GM12878 (cell line): ENCODE measurements at regions not wholly inside any gene's neighbourhood (a gene's known extent, or its start where the extent isn't known, plus 50 kb on each side); places are given as distances from the start of the nearest gene placed in this dataset.

Experiments
- ATAC-seq: fragments of 200-7000 bp; cut with Tn5 transposase; 3 replicates; pipeline ENCODE4 v1.9.1; 2020; ENCODE audit warnings: mild to moderate bottlenecking, moderate library complexity
- BruUV-seq: library from RNA; stranded (reverse); fragments of 400-500 nt; replicated peaks from 2 replicates; lab custom pipeline; 2021; lab: Mats Ljungman, UMichigan
- CTCF ChIA-PET: fragments of 300-600 bp; sonication (Branson Sonifier 250); formaldehyde crosslinking; extraction: SDS; loops from one replicate; lab custom pipeline; 2021; ENCODE audit warnings: inconsistent platforms; lab: Yijun Ruan, JAX
- POLR2A ChIA-PET: fragments of 350-600 bp; formaldehyde crosslinking; extraction: SDS; loops from one replicate; lab custom pipeline; 2021; ENCODE audit warnings: inconsistent platforms; lab: Charles Lee
- RAD21 ChIA-PET: fragments of 300-600 bp; sonication (Branson Sonifier 250); formaldehyde crosslinking; loops from one replicate; lab custom pipeline; 2023; ENCODE audit warnings: antibody characterized with exemption; ENCODE audit not compliant: unreplicated experiment; lab: Charles Lee
- SMC1A ChIA-PET: fragments of 300-600 bp; sonication (Branson Sonifier 250); formaldehyde crosslinking; loops from one replicate; lab custom pipeline; 2023; ENCODE audit not compliant: unreplicated experiment, uncharacterized antibody; lab: Charles Lee
- DNase-seq: peaks from one replicate; pipeline ENCODE4 v3.0.0-alpha.2; 2011; ENCODE audit warnings: low read depth, low spot score
- FAIRE-seq: peaks from 3 replicates; lab custom pipeline; 2011; peaks lifted over from hg19 to GRCh38; lab: Jason Lieb, UNC
- H2AFZ ChIP-seq: 2 replicates; pipeline ENCODE4 v1.6.0; 2011; ENCODE audit warnings: low read depth, low read length, control low read depth; ENCODE audit not compliant: control insufficient read depth
- H3K27ac ChIP-seq: 2 replicates; pipeline ENCODE4 v1.5.1; 2011; ENCODE audit warnings: control low read depth; ENCODE audit not compliant: control insufficient read depth, insufficient read depth
- H3K27me3 ChIP-seq, 2 experiments: replicated peaks in 1 of 2; 2 replicates each; pipeline versions ENCODE4 v1.6.0 to v1.6.1; 2011; ENCODE audit warnings: low read length in 1 of 2; ENCODE audit not compliant: control insufficient read depth in 2 of 2, insufficient read depth in 2 of 2
- H3K36me3 ChIP-seq, 2 experiments: 2 replicates each; pipeline ENCODE4 v1.5.1; 2011; ENCODE audit warnings: low read length in 1 of 2; ENCODE audit not compliant: control insufficient read depth in 2 of 2, insufficient read depth in 2 of 2
- H3K4me1 ChIP-seq: 2 replicates; pipeline ENCODE4 v1.6.1; 2011; ENCODE audit warnings: mild to moderate bottlenecking, low read length, moderate library complexity, mixed read lengths; ENCODE audit not compliant: control insufficient read depth, insufficient read depth
- H3K4me2 ChIP-seq: 2 replicates; pipeline ENCODE4 v1.6.0; 2011; ENCODE audit warnings: control low read depth; ENCODE audit not compliant: control insufficient read depth, insufficient read depth
- H3K4me3 ChIP-seq: fragments of 200-600 bp; sonication (generic); 2 replicates; pipeline ENCODE4 v1.5.1; 2016
- H3K79me2 ChIP-seq: 2 replicates; pipeline ENCODE4 v1.6.0; 2011; ENCODE audit warnings: low read length; ENCODE audit not compliant: control insufficient read depth, insufficient read depth
- H3K9ac ChIP-seq: 2 replicates; pipeline ENCODE4 v1.8.0; 2011; ENCODE audit warnings: low read length, control low read depth, mixed read lengths; ENCODE audit not compliant: control insufficient read depth, insufficient read depth
- H3K9me3 ChIP-seq: replicated peaks from 3 replicates; pipeline ENCODE4 v1.5.1; 2011; ENCODE audit warnings: mild to moderate bottlenecking, low read length; ENCODE audit not compliant: control insufficient read depth, insufficient read depth
- H4K20me1 ChIP-seq: 2 replicates; pipeline ENCODE4 v1.6.0; 2011; ENCODE audit not compliant: control insufficient read depth, insufficient read depth
- DPF2 ChIP-seq: fragments of 450-650 bp; IDR thresholded peaks from 2 replicates; pipeline ENCODE4 v1.6.1; 2017; ENCODE audit warnings: mild to moderate bottlenecking
- EED ChIP-seq: sonication (generic); IDR thresholded peaks from 2 replicates; pipeline ENCODE4 v1.6.1; 2016; ENCODE audit warnings: antibody characterized with exemption, low read depth
- HCFC1 ChIP-seq: fragments of 150-350 bp; IDR thresholded peaks from 2 replicates; pipeline ENCODE4 v1.6.1; 2014; ENCODE audit warnings: low read length
- IKZF2 ChIP-seq, 2 experiments: fragments of 450-650 bp; IDR thresholded peaks; 2 replicates each; pipeline ENCODE4 v1.6.1; 2017; ENCODE audit warnings: mild to moderate bottlenecking in 2 of 2, moderate library complexity in 2 of 2
- KLF5 ChIP-seq: fragments of 450-650 bp; IDR thresholded peaks from 2 replicates; pipeline ENCODE4 v1.6.1; 2014; ENCODE audit warnings: mild to moderate bottlenecking; ENCODE audit not compliant: partially characterized antibody
- PAX8 ChIP-seq: fragments of 450-650 bp; IDR thresholded peaks from 2 replicates; pipeline ENCODE4 v1.6.1; 2017; ENCODE audit warnings: mild to moderate bottlenecking, moderate library complexity
- SREBF2 ChIP-seq: IDR thresholded peaks from 2 replicates; pipeline ENCODE4 v1.6.1; 2012; ENCODE audit warnings: mild to moderate bottlenecking, low read length
- YBX1 ChIP-seq: fragments of 450-650 bp; IDR thresholded peaks from 2 replicates; pipeline ENCODE4 v1.6.1; 2016; ENCODE audit warnings: antibody characterized with exemption
- YY1 ChIP-seq: IDR thresholded peaks from 2 replicates; pipeline ENCODE4 v1.6.1; 2011; ENCODE audit warnings: low read depth, mild to moderate bottlenecking, low read length
- ZNF217 ChIP-seq: fragments of 450-650 bp; IDR thresholded peaks from 2 replicates; pipeline ENCODE4 v1.6.1; 2017; ENCODE audit warnings: antibody characterized with exemption, mild to moderate bottlenecking
- ZZZ3 ChIP-seq: IDR thresholded peaks from 2 replicates; pipeline ENCODE4 v1.6.1; 2011; ENCODE audit warnings: low read depth; ENCODE audit not compliant: control insufficient read depth, insufficient read length
- WGBS: methylation state at CpG from one replicate; pipeline ENCODE4 v1.1.6; 2016; ENCODE audit warnings: low lambda C conversion rate; ENCODE audit not compliant: insufficient replicate concordance, insufficient coverage; ENCODE audit errors: missing lambda C conversion rate; 5-methylcytosine and 5-hydroxymethylcytosine counted together
- in situ Hi-C: fragments of 300-500 bp; cut with MboI; formaldehyde crosslinking; loops from 9 replicates; pipeline ENCODE4 v1.14.3; 2018; ENCODE audit warnings: mixed read lengths
- intact Hi-C: fragments of 100-400 bp; cut with micrococcal nuclease; formaldehyde crosslinking; loops from one replicate; pipeline ENCODE4 v1.14.2; 2022; ENCODE audit not compliant: unreplicated experiment
- TF ChIP-seq, protein P1 (sequence below): fragments of 450-650 bp; conservative IDR thresholded peaks from 2 replicates; pipeline ENCODE4 v1.6.1; 2017; ENCODE audit warnings: mild to moderate bottlenecking, moderate library complexity
- TF ChIP-seq, protein P2 (sequence below): IDR thresholded peaks from 2 replicates; pipeline ENCODE4 v1.6.1; 2012; ENCODE audit warnings: mild to moderate bottlenecking, low read depth, low read length
- TF ChIP-seq, protein P3 (sequence below): IDR thresholded peaks from 2 replicates; pipeline ENCODE4 v1.6.1; 2012; ENCODE audit warnings: low read depth, low read length, improper control_type of control experiment
- TF ChIP-seq, protein P4 (sequence below): IDR thresholded peaks from 2 replicates; pipeline ENCODE4 v1.6.1; 2012; ENCODE audit warnings: low read depth, low read length, improper control_type of control experiment
- TF ChIP-seq, protein P5 (sequence below): fragments of 150-350 bp; IDR thresholded peaks from 2 replicates; pipeline ENCODE4 v1.6.1; 2014; ENCODE audit warnings: mild to moderate bottlenecking, low read depth, low read length

DNA sequence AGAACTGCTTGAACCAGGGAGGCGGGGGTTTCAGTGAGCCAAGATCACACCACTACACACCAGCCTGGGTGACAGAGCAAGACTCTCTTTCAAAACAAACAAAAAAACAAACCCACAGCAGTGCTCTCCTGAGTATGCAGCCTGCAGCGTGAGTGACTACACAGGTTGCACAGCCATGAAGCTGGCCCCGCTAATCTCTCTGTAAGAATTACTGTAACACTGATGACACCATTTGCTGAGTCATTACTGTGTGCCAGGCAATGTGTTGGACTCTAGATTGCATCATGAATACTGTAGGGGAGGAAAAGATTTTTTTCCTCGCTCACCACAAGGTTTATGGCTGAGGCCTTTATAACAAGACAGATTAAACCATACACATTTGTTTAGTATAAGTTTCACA, 118.6 kb upstream of the ATP8B1 start (continued):
- TF ChIP-seq, protein P1, sequence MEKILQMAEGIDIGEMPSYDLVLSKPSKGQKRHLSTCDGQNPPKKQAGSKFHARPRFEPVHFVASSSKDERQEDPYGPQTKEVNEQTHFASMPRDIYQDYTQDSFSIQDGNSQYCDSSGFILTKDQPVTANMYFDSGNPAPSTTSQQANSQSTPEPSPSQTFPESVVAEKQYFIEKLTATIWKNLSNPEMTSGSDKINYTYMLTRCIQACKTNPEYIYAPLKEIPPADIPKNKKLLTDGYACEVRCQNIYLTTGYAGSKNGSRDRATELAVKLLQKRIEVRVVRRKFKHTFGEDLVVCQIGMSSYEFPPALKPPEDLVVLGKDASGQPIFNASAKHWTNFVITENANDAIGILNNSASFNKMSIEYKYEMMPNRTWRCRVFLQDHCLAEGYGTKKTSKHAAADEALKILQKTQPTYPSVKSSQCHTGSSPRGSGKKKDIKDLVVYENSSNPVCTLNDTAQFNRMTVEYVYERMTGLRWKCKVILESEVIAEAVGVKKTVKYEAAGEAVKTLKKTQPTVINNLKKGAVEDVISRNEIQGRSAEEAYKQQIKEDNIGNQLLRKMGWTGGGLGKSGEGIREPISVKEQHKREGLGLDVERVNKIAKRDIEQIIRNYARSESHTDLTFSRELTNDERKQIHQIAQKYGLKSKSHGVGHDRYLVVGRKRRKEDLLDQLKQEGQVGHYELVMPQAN, result no peak
- TF ChIP-seq HCFC1 (no peak), ZNF217 (no peak)
- TF ChIP-seq, protein P2, sequence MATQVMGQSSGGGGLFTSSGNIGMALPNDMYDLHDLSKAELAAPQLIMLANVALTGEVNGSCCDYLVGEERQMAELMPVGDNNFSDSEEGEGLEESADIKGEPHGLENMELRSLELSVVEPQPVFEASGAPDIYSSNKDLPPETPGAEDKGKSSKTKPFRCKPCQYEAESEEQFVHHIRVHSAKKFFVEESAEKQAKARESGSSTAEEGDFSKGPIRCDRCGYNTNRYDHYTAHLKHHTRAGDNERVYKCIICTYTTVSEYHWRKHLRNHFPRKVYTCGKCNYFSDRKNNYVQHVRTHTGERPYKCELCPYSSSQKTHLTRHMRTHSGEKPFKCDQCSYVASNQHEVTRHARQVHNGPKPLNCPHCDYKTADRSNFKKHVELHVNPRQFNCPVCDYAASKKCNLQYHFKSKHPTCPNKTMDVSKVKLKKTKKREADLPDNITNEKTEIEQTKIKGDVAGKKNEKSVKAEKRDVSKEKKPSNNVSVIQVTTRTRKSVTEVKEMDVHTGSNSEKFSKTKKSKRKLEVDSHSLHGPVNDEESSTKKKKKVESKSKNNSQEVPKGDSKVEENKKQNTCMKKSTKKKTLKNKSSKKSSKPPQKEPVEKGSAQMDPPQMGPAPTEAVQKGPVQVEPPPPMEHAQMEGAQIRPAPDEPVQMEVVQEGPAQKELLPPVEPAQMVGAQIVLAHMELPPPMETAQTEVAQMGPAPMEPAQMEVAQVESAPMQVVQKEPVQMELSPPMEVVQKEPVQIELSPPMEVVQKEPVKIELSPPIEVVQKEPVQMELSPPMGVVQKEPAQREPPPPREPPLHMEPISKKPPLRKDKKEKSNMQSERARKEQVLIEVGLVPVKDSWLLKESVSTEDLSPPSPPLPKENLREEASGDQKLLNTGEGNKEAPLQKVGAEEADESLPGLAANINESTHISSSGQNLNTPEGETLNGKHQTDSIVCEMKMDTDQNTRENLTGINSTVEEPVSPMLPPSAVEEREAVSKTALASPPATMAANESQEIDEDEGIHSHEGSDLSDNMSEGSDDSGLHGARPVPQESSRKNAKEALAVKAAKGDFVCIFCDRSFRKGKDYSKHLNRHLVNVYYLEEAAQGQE, result no peak
- TF ChIP-seq, all 136 proteins: peak for 0

DNA sequence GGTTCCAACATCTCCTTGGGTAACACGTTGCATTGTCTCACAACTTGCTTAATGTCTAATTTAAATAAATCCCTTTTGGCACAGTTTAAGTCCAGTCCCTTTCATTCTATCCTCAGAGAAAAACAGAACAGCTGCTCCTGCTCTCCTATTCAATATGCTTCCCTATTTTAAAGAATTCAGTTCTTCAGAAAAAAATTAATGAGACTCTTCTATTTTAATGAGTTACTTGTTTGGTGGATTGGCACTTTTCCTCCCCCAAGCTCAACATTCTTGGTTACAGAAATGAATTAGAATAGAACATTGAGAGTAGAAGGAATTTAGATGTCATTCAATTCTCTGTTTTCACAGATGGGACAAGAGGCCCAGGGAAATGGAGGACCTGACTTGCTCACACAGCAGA, 116.9 kb upstream of the ATP8B1 start:
- intact Hi-C loops (no loop called here), in situ Hi-C loops (no loop called here)
- no peaks in the 10 kb centered on the region for H4K20me1 ChIP-seq
- POLR2A ChIA-PET, result interaction anchor here (0.5 kb wide), 1 partner anchor 441 kb away, joined by 3 read pairs; no protein-coding TSS in a partner anchor
- H3K4me3 ChIP-seq, result no peak overlapping the region
- no peak overlapping the region for H2AFZ ChIP-seq
- H3K9me3 ChIP-seq, result no peaks in the 10 kb centered on the region; the same call in 2 of the 3 replicates
- no peak overlapping the region for H3K27ac ChIP-seq
- no peak overlapping the region for H3K4me2 ChIP-seq
- no peaks in the 10 kb centered on the region for H3K27me3 ChIP-seq
- peaks cover 4% of the 10 kb centered on the region; the same call in 1 of the 2 replicates for H3K4me1 ChIP-seq
- RAD21 ChIA-PET, result no interaction called here
- DNase-seq, result no peak
- CTCF ChIA-PET, result interaction anchor here (0.6 kb wide), 1 partner anchor 111 kb away, joined by 4 read pairs; no protein-coding TSS in a partner anchor
- no peaks in the 10 kb centered on the region for H3K36me3 ChIP-seq
- ATAC-seq, result no peak
- FAIRE-seq, result no peak
- SMC1A ChIA-PET, result no interaction called here
- H3K9ac ChIP-seq, result no peak overlapping the region
- no TSS peak for BruUV-seq
- no peaks in the 10 kb centered on the region for H3K79me2 ChIP-seq
- WGBS, result 23% methylated on average over 1 of the region's 1 CpG
- no peak for TF ChIP-seq EED
- TF ChIP-seq, protein P3, sequence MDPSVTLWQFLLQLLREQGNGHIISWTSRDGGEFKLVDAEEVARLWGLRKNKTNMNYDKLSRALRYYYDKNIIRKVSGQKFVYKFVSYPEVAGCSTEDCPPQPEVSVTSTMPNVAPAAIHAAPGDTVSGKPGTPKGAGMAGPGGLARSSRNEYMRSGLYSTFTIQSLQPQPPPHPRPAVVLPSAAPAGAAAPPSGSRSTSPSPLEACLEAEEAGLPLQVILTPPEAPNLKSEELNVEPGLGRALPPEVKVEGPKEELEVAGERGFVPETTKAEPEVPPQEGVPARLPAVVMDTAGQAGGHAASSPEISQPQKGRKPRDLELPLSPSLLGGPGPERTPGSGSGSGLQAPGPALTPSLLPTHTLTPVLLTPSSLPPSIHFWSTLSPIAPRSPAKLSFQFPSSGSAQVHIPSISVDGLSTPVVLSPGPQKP, result no peak
- no peak for TF ChIP-seq PAX8
- TF ChIP-seq, protein P4, sequence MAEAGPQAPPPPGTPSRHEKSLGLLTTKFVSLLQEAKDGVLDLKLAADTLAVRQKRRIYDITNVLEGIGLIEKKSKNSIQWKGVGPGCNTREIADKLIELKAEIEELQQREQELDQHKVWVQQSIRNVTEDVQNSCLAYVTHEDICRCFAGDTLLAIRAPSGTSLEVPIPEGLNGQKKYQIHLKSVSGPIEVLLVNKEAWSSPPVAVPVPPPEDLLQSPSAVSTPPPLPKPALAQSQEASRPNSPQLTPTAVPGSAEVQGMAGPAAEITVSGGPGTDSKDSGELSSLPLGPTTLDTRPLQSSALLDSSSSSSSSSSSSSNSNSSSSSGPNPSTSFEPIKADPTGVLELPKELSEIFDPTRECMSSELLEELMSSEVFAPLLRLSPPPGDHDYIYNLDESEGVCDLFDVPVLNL, result no peak
- no peak for TF ChIP-seq IKZF2 (IDR thresholded peaks at IDR 0.05)
- TF ChIP-seq YY1, result no peak
- TF ChIP-seq DPF2, result no peak
- TF ChIP-seq YBX1, result no peak
- no peak for TF ChIP-seq ZNF217
- TF ChIP-seq KLF5, result no peak
- TF ChIP-seq SREBF2, result no peak
- no peak for TF ChIP-seq ZZZ3
- TF ChIP-seq, protein P5, sequence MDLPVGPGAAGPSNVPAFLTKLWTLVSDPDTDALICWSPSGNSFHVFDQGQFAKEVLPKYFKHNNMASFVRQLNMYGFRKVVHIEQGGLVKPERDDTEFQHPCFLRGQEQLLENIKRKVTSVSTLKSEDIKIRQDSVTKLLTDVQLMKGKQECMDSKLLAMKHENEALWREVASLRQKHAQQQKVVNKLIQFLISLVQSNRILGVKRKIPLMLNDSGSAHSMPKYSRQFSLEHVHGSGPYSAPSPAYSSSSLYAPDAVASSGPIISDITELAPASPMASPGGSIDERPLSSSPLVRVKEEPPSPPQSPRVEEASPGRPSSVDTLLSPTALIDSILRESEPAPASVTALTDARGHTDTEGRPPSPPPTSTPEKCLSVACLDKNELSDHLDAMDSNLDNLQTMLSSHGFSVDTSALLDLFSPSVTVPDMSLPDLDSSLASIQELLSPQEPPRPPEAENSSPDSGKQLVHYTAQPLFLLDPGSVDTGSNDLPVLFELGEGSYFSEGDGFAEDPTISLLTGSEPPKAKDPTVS, result no peak
